CD4-positive, CD25-positive, alpha-beta regulatory T cell (primary cell): ENCODE measurements at regions not wholly inside any gene's neighbourhood (a gene's known extent, or its start where the extent isn't known, plus 50 kb on each side); places are given as distances from the start of the nearest gene placed in this dataset.

Experiments
- ATAC-seq, 2 donors: fragments of 150-1000 bp; cut with Tn5 transposase; one replicate each; pipeline ENCODE4 v1.10.0; 2021; ENCODE audit warnings: low read depth in 2 of 2, moderate number of reproducible peaks in 2 of 2, moderate library complexity in 1 of 2
- DNase-seq, 3 donors: peaks; one replicate each; pipeline versions ENCODE4 v3.0.0 to v3.0.0-alpha.2; 2012 to 2022; ENCODE audit warnings: mixed read lengths in 1 of 3
- H3K27ac ChIP-seq: one replicate; pipeline ENCODE4 v1.7.0; 2013; ENCODE audit warnings: mild to moderate bottlenecking, low read length; ENCODE audit not compliant: insufficient read depth, poor library complexity, severe bottlenecking
- H3K27me3 ChIP-seq: one replicate; pipeline ENCODE4 v1.7.0; 2013; ENCODE audit warnings: low read length; ENCODE audit not compliant: control insufficient read depth, insufficient read depth
- H3K36me3 ChIP-seq: one replicate; pipeline ENCODE4 v1.7.0; 2013; ENCODE audit warnings: mild to moderate bottlenecking, low read length, moderate library complexity; ENCODE audit not compliant: control insufficient read depth, insufficient read depth
- H3K4me1 ChIP-seq: 2 replicates; pipeline ENCODE4 v1.7.0; 2013; ENCODE audit warnings: mild to moderate bottlenecking, low read length; ENCODE audit not compliant: insufficient read depth, control insufficient read depth, poor library complexity, severe bottlenecking
- H3K4me3 ChIP-seq: one replicate; pipeline ENCODE4 v1.7.0; 2013; ENCODE audit warnings: low read depth, mild to moderate bottlenecking, low read length, moderate library complexity
- H3K9me3 ChIP-seq, 2 experiments: 1 replicate in 1 of 2; 2 replicates in 1 of 2; pipeline ENCODE4 v1.7.0; 2013; ENCODE audit warnings: low read length in 2 of 2, mild to moderate bottlenecking in 1 of 2, moderate library complexity in 1 of 2; ENCODE audit not compliant: control insufficient read depth in 2 of 2
- H3K27ac Mint-ChIP-seq, 3 donors: one replicate each; pipeline ENCODE4 v1.8.0; 2020 to 2022; ENCODE audit warnings: mild to moderate bottlenecking in 3 of 3, mixed read lengths in 3 of 3, moderate library complexity in 2 of 3
- H3K27me3 Mint-ChIP-seq: one replicate; pipeline ENCODE4 v1.8.0; 2022; ENCODE audit warnings: mild to moderate bottlenecking, mixed read lengths
- H3K36me3 Mint-ChIP-seq: one replicate; pipeline ENCODE4 v1.8.0; 2020; ENCODE audit warnings: mixed read lengths
- H3K4me1 Mint-ChIP-seq, 4 donors: one replicate each; pipeline ENCODE4 v1.8.0; 2020 to 2022; ENCODE audit warnings: mixed read lengths in 4 of 4, mild to moderate bottlenecking in 1 of 4
- H3K4me3 Mint-ChIP-seq, 4 donors: one replicate each; pipeline ENCODE4 v1.8.0; 2020 to 2022; ENCODE audit warnings: mild to moderate bottlenecking in 4 of 4, mixed read lengths in 4 of 4, moderate library complexity in 3 of 4
- H3K9me3 Mint-ChIP-seq, 7 donors: one replicate each; pipeline ENCODE4 v1.8.0; 2020 to 2022; ENCODE audit warnings: mixed read lengths in 7 of 7, mild to moderate bottlenecking in 3 of 7, moderate library complexity in 2 of 7

- no peak for DNase-seq
- H3K9me3 ChIP-seq: no peaks in the 10 kb centered on the region
- Mint-ChIP-seq H3K9me3 (peaks cover 0 to 1% (median 0%) of the 10 kb centered on the region in 7 donors), H3K27ac (no peak overlapping the region), H3K4me3 (no peak overlapping the region), H3K4me1 (no peaks in the 10 kb centered on the region), H3K27me3 (peaks cover 19% of the 10 kb centered on the region), H3K36me3 (no peaks in the 10 kb centered on the region)
- H3K4me3 ChIP-seq: no peak overlapping the region
- no peak overlapping the region for H3K27ac ChIP-seq
- no peaks in the 10 kb centered on the region for H3K36me3 ChIP-seq
- peaks cover 2% of the 10 kb centered on the region for H3K27me3 ChIP-seq
- no peak for ATAC-seq
- H3K4me1 ChIP-seq: no peaks in the 10 kb centered on the region
Observed at GRCh38 chr1:112040891-112041740, 51.6 kb upstream of the KCND3 start.

GRCh38 chr1:112043901-112044300, 54.4 kb upstream of the KCND3 start:
- DNase-seq (no peak), ATAC-seq (no peak)
- Histone ChIP-seq H3K36me3 (no peaks in the 10 kb centered on the region), H3K9me3 (no peaks in the 10 kb centered on the region), H3K27ac (no peak overlapping the region), H3K4me1 (no peaks in the 10 kb centered on the region), H3K4me3 (no peak overlapping the region), H3K27me3 (peaks cover 2% of the 10 kb centered on the region)
- Mint-ChIP-seq H3K27me3 (peaks cover 14% of the 10 kb centered on the region), H3K27ac (no peak overlapping the region), H3K4me1 (no peaks in the 10 kb centered on the region), H3K4me3 (no peak overlapping the region), H3K9me3 (peaks cover 0 to 2% (median 0%) of the 10 kb centered on the region in 7 donors), H3K36me3 (no peaks in the 10 kb centered on the region)

- H3K27ac Mint-ChIP-seq: no peak overlapping the region
- H3K9me3 ChIP-seq: no peaks in the 10 kb centered on the region
- peaks cover 2% of the 10 kb centered on the region for H3K27me3 ChIP-seq
- H3K4me1 ChIP-seq: no peaks in the 10 kb centered on the region
- H3K36me3 ChIP-seq: no peaks in the 10 kb centered on the region
- H3K4me3 Mint-ChIP-seq: no peak overlapping the region
- peaks cover 14% of the 10 kb centered on the region for H3K27me3 Mint-ChIP-seq
- H3K36me3 Mint-ChIP-seq: no peaks in the 10 kb centered on the region
- no peak for DNase-seq
- no peak overlapping the region for H3K4me3 ChIP-seq
- peaks cover 0 to 2% (median 0%) of the 10 kb centered on the region in 7 donors for H3K9me3 Mint-ChIP-seq
- no peaks in the 10 kb centered on the region for H3K4me1 Mint-ChIP-seq
- H3K27ac ChIP-seq: no peak overlapping the region
- no peak for ATAC-seq
Observed at GRCh38 chr1:112044745-112045144, 55.3 kb upstream of the KCND3 start.

- DNase-seq (no peak), ATAC-seq (no peak)
- no peaks in the 10 kb centered on the region for H3K4me1 ChIP-seq
- Mint-ChIP-seq H3K4me3 (no peak overlapping the region), H3K9me3 (peaks cover 0 to 5% (median 0%) of the 10 kb centered on the region in 7 donors), H3K4me1 (no peaks in the 10 kb centered on the region), H3K27ac (no peak overlapping the region), H3K36me3 (no peaks in the 10 kb centered on the region), H3K27me3 (peaks cover 14% of the 10 kb centered on the region)
- H3K27me3 ChIP-seq: no peaks in the 10 kb centered on the region
- H3K36me3 ChIP-seq: no peaks in the 10 kb centered on the region
- H3K9me3 ChIP-seq: no peaks in the 10 kb centered on the region
- H3K4me3 ChIP-seq: no peak overlapping the region
- no peak overlapping the region for H3K27ac ChIP-seq
Observed at GRCh38 chr1:112046630-112047029, 57.2 kb upstream of the KCND3 start.

- Histone ChIP-seq H3K27ac (no peak overlapping the region), H3K4me1 (no peaks in the 10 kb centered on the region), H3K4me3 (no peak overlapping the region), H3K27me3 (no peaks in the 10 kb centered on the region), H3K36me3 (no peaks in the 10 kb centered on the region), H3K9me3 (no peaks in the 10 kb centered on the region)
- Mint-ChIP-seq H3K27ac (no peak overlapping the region), H3K27me3 (peaks cover 10% of the 10 kb centered on the region), H3K36me3 (no peaks in the 10 kb centered on the region), H3K4me1 (no peaks in the 10 kb centered on the region), H3K4me3 (no peak overlapping the region), H3K9me3 (peaks cover 0 to 5% (median 0%) of the 10 kb centered on the region in 7 donors)
- ATAC-seq (no peak), DNase-seq (no peak)
Observed at GRCh38 chr1:112048421-112048820, 59.0 kb upstream of the KCND3 start.

- Mint-ChIP-seq H3K36me3 (no peaks in the 10 kb centered on the region), H3K4me3 (no peak overlapping the region), H3K27ac (no peak overlapping the region), H3K9me3 (peaks cover 0 to 3% (median 0%) of the 10 kb centered on the region in 7 donors), H3K4me1 (no peaks in the 10 kb centered on the region), H3K27me3 (peaks cover 14% of the 10 kb centered on the region)
- no peaks in the 10 kb centered on the region for H3K9me3 ChIP-seq
- H3K4me3 ChIP-seq: no peak overlapping the region
- H3K27me3 ChIP-seq: peaks cover 3% of the 10 kb centered on the region
- H3K36me3 ChIP-seq: no peaks in the 10 kb centered on the region
- ATAC-seq (no peak), DNase-seq (no peak)
- no peak overlapping the region for H3K27ac ChIP-seq
- no peaks in the 10 kb centered on the region for H3K4me1 ChIP-seq
Observed at GRCh38 chr1:112054510-112054909, 65.0 kb upstream of the KCND3 start.

GRCh38 chr1:112056354-112056753, 66.9 kb upstream of the KCND3 start:
- Histone ChIP-seq H3K4me1 (no peaks in the 10 kb centered on the region), H3K9me3 (no peaks in the 10 kb centered on the region), H3K27me3 (peaks cover 3% of the 10 kb centered on the region), H3K4me3 (no peak overlapping the region), H3K27ac (no peak overlapping the region), H3K36me3 (no peaks in the 10 kb centered on the region)
- H3K9me3 Mint-ChIP-seq: no peaks in the 10 kb centered on the region
- H3K4me3 Mint-ChIP-seq: no peak overlapping the region
- DNase-seq (no peak), ATAC-seq (no peak)
- H3K27ac Mint-ChIP-seq: no peak overlapping the region
- H3K4me1 Mint-ChIP-seq: no peaks in the 10 kb centered on the region
- peaks cover 14% of the 10 kb centered on the region for H3K27me3 Mint-ChIP-seq
- H3K36me3 Mint-ChIP-seq: no peaks in the 10 kb centered on the region

GRCh38 chr1:112057736-112058135, 68.3 kb upstream of the KCND3 start:
- H3K27me3 ChIP-seq: peaks cover 6% of the 10 kb centered on the region
- no peaks in the 10 kb centered on the region for H3K4me1 Mint-ChIP-seq
- H3K4me3 Mint-ChIP-seq: no peak overlapping the region
- H3K27ac ChIP-seq: no peak overlapping the region
- no peaks in the 10 kb centered on the region for H3K36me3 ChIP-seq
- no peak for ATAC-seq
- no peaks in the 10 kb centered on the region for H3K9me3 Mint-ChIP-seq
- no peak overlapping the region for H3K4me3 ChIP-seq
- no peak overlapping the region for H3K27ac Mint-ChIP-seq
- H3K27me3 Mint-ChIP-seq: peaks cover 14% of the 10 kb centered on the region
- no peak for DNase-seq
- H3K9me3 ChIP-seq: no peaks in the 10 kb centered on the region
- H3K4me1 ChIP-seq: no peaks in the 10 kb centered on the region
- no peaks in the 10 kb centered on the region for H3K36me3 Mint-ChIP-seq
